GM23338 (cell line): ENCODE measurements at regions not wholly inside any gene's neighbourhood (a gene's known extent, or its start where the extent isn't known, plus 50 kb on each side); places are given as distances from the start of the nearest gene placed in this dataset.

ENCODE experiments used
- ATAC-seq: fragments of 200-7000 bp; cut with Tn5 transposase; 3 replicates; pipeline ENCODE4 v1.9.1; 2020
- DNase-seq: peaks from one replicate; pipeline ENCODE4 v3.0.0-alpha.2; 2015; ENCODE audit warnings: low spot score
- H2AFZ ChIP-seq: fragments of 200-600 bp; sonication (generic); 2 replicates; pipeline ENCODE4 v1.8.0; 2016; ENCODE audit warnings: antibody characterized with exemption, mild to moderate bottlenecking, moderate library complexity
- H3F3A ChIP-seq: fragments of 200-600 bp; sonication (generic); replicated peaks from 2 replicates; pipeline ENCODE4 v1.8.0; 2017; ENCODE audit warnings: antibody characterized with exemption, mixed run types, low read depth
- H3K27ac ChIP-seq: fragments of 200-600 bp; sonication (generic); 2 replicates; pipeline ENCODE4 v1.6.1; 2016; ENCODE audit warnings: low read depth
- H3K27me3 ChIP-seq: fragments of 200-600 bp; sonication (generic); 2 replicates; pipeline ENCODE4 v1.8.0; 2016; ENCODE audit warnings: mild to moderate bottlenecking, mixed run types, moderate library complexity; ENCODE audit not compliant: insufficient read depth
- H3K36me3 ChIP-seq: fragments of 200-600 bp; sonication (generic); 2 replicates; pipeline ENCODE4 v1.8.0; 2016; ENCODE audit warnings: mild to moderate bottlenecking; ENCODE audit not compliant: insufficient read depth
- H3K4me1 ChIP-seq: fragments of 200-600 bp; sonication (generic); 2 replicates; pipeline ENCODE4 v1.8.0; 2016; ENCODE audit warnings: mild to moderate bottlenecking, moderate library complexity; ENCODE audit not compliant: insufficient read depth
- H3K4me2 ChIP-seq: fragments of 200-600 bp; sonication (generic); 2 replicates; pipeline ENCODE4 v1.7.1; 2017; ENCODE audit warnings: mixed run types
- H3K4me3 ChIP-seq: fragments of 200-600 bp; sonication (generic); 2 replicates; pipeline ENCODE4 v1.6.1; 2016; ENCODE audit warnings: mixed run types
- H3K79me2 ChIP-seq: fragments of 200-600 bp; sonication (generic); replicated peaks from 2 replicates; pipeline ENCODE4 v1.8.0; 2017; ENCODE audit warnings: mild to moderate bottlenecking; ENCODE audit not compliant: insufficient read depth
- H3K9me2 ChIP-seq: fragments of 200-600 bp; sonication (generic); 2 replicates; pipeline ENCODE4 v1.8.0; 2017; ENCODE audit not compliant: insufficient read depth
- H4K20me1 ChIP-seq: fragments of 200-600 bp; sonication (generic); replicated peaks from 2 replicates; pipeline ENCODE4 v1.8.0; 2017; ENCODE audit warnings: mild to moderate bottlenecking; ENCODE audit not compliant: insufficient read depth
- H3K27ac Mint-ChIP-seq: 2 replicates; pipeline ENCODE4 v1.8.0; 2020; ENCODE audit warnings: inconsistent platforms, mild to moderate bottlenecking, moderate library complexity, mixed read lengths
- H3K27me3 Mint-ChIP-seq: 3 replicates; pipeline ENCODE4 v1.8.0; 2022; ENCODE audit warnings: low read depth, mild to moderate bottlenecking, moderate library complexity, mixed read lengths, inconsistent platforms; ENCODE audit not compliant: insufficient read depth, poor library complexity
- H3K36me3 Mint-ChIP-seq: 3 replicates; pipeline ENCODE4 v1.8.0; 2021; ENCODE audit warnings: low read depth, mild to moderate bottlenecking, inconsistent platforms, moderate library complexity, mixed read lengths
- H3K4me1 Mint-ChIP-seq: 3 replicates; pipeline ENCODE4 v1.8.0; 2020; ENCODE audit warnings: mild to moderate bottlenecking, inconsistent platforms, mixed read lengths
- H3K4me3 Mint-ChIP-seq: 3 replicates; pipeline ENCODE4 v1.8.0; 2021; ENCODE audit warnings: moderate library complexity, mild to moderate bottlenecking, inconsistent platforms, mixed read lengths
- H3K9me3 Mint-ChIP-seq: 3 replicates; pipeline ENCODE4 v1.8.0; 2020; ENCODE audit warnings: moderate library complexity, mild to moderate bottlenecking, inconsistent platforms, mixed read lengths
- CREB1 ChIP-seq: fragments of 250-450 bp; sonication (Bioruptor Pico); IDR thresholded peaks from 2 replicates; pipeline ENCODE4 v1.5.0; 2020; ENCODE audit warnings: low read depth, mild to moderate bottlenecking, moderate library complexity
- CTCF ChIP-seq, 2 experiments: fragments of 200-600 bp in 1 of 2; sonication (generic) in 1 of 2; conservative IDR thresholded peaks; 2 replicates each; pipeline versions ENCODE4 v1.5.1 to v1.6.1; 2016 to 2017; ENCODE audit warnings: antibody characterized with exemption in 2 of 2, low read depth in 2 of 2, mild to moderate bottlenecking in 2 of 2, moderate library complexity in 1 of 2
- NANOG ChIP-seq: IDR thresholded peaks from 2 replicates; pipeline ENCODE4 v1.6.1; 2016; ENCODE audit warnings: antibody characterized with exemption, borderline replicate concordance
- REST ChIP-seq: IDR thresholded peaks from one replicate; pipeline ENCODE4 v1.6.1; 2018; ENCODE audit warnings: antibody characterized with exemption; ENCODE audit not compliant: unreplicated experiment
- STAT1 ChIP-seq: IDR thresholded peaks from one replicate; pipeline ENCODE4 v1.6.1; 2016; ENCODE audit warnings: antibody characterized with exemption; ENCODE audit not compliant: unreplicated experiment
- ZNF114 ChIP-seq: fragments of 250-450 bp; sonication (Bioruptor Pico); IDR thresholded peaks from 2 replicates; pipeline ENCODE4 v1.5.0; 2020; ENCODE audit warnings: mild to moderate bottlenecking, moderate library complexity
- ZNF331 ChIP-seq: fragments of 250-450 bp; sonication (Bioruptor Pico); IDR thresholded peaks from 2 replicates; pipeline ENCODE4 v1.5.0; 2020; ENCODE audit warnings: low read depth, mild to moderate bottlenecking, moderate library complexity
- TF ChIP-seq, protein P1 (sequence below): IDR thresholded peaks from 2 replicates; pipeline ENCODE4 v1.6.1; 2016; ENCODE audit warnings: antibody characterized with exemption
- TF ChIP-seq, protein P2 (sequence below): fragments of 250-450 bp; sonication (Bioruptor Pico); IDR thresholded peaks from 2 replicates; pipeline ENCODE4 v1.5.0; 2020; ENCODE audit warnings: mild to moderate bottlenecking, moderate library complexity

DNA sequence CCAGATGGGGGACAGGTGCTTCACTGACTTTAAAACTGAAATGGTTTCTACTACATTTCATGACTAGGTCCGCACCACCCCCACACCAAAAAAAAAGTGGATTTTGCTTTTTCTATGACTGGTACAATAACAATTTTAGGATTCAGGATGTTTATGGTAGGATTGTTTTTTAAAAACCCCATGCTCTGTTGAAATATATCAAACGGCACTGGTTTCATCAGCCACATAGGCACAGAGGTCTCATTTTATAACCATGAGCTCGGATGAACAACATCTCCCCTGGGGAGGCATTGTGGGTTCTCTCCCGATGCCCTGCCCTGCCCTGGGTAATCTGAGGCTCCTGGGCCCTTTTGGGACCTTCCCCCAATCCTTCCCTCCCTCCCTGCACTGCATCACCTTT is 202.7 kb upstream of the KBTBD8 start:
- peaks cover 21% of the 10 kb centered on the region for H3K9me3 Mint-ChIP-seq
- H3F3A ChIP-seq: no peaks in the 10 kb centered on the region
- peaks cover 22% of the 10 kb centered on the region for H3K4me1 Mint-ChIP-seq
- H3K36me3 Mint-ChIP-seq: peaks cover 20% of the 10 kb centered on the region
- H3K27me3 Mint-ChIP-seq: peaks cover 11% of the 10 kb centered on the region
- H3K4me1 ChIP-seq: peaks cover 17% of the 10 kb centered on the region
- H2AFZ ChIP-seq: peak overlapping the region; percentile 64; the same call in 1 of the 2 replicates
- H3K4me3 Mint-ChIP-seq: no peak overlapping the region
- H3K27ac Mint-ChIP-seq: no peak overlapping the region; the same call in 1 of the 2 replicates
- DNase-seq (no peak), ATAC-seq (no peak)
- H4K20me1 ChIP-seq: no peaks in the 10 kb centered on the region
- H3K27me3 ChIP-seq: no peaks in the 10 kb centered on the region
- H3K4me2 ChIP-seq: no peak overlapping the region
- H3K4me3 ChIP-seq: no peak overlapping the region
- TF ChIP-seq ZNF331 (CRISPR knock-in tag): no peak
- TF ChIP-seq REST: no peak
- TF ChIP-seq, protein P1, sequence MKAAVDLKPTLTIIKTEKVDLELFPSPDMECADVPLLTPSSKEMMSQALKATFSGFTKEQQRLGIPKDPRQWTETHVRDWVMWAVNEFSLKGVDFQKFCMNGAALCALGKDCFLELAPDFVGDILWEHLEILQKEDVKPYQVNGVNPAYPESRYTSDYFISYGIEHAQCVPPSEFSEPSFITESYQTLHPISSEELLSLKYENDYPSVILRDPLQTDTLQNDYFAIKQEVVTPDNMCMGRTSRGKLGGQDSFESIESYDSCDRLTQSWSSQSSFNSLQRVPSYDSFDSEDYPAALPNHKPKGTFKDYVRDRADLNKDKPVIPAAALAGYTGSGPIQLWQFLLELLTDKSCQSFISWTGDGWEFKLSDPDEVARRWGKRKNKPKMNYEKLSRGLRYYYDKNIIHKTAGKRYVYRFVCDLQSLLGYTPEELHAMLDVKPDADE: no peak
- TF ChIP-seq NANOG: no peak
- no peak for TF ChIP-seq ZNF114 (CRISPR knock-in tag)
- TF ChIP-seq CREB1 (CRISPR knock-in tag): no peak
- no peak for TF ChIP-seq CTCF (conservative IDR thresholded peaks at IDR 0.05; ENCODE audit: low read depth in 2 of 2)
- TF ChIP-seq, protein P2, sequence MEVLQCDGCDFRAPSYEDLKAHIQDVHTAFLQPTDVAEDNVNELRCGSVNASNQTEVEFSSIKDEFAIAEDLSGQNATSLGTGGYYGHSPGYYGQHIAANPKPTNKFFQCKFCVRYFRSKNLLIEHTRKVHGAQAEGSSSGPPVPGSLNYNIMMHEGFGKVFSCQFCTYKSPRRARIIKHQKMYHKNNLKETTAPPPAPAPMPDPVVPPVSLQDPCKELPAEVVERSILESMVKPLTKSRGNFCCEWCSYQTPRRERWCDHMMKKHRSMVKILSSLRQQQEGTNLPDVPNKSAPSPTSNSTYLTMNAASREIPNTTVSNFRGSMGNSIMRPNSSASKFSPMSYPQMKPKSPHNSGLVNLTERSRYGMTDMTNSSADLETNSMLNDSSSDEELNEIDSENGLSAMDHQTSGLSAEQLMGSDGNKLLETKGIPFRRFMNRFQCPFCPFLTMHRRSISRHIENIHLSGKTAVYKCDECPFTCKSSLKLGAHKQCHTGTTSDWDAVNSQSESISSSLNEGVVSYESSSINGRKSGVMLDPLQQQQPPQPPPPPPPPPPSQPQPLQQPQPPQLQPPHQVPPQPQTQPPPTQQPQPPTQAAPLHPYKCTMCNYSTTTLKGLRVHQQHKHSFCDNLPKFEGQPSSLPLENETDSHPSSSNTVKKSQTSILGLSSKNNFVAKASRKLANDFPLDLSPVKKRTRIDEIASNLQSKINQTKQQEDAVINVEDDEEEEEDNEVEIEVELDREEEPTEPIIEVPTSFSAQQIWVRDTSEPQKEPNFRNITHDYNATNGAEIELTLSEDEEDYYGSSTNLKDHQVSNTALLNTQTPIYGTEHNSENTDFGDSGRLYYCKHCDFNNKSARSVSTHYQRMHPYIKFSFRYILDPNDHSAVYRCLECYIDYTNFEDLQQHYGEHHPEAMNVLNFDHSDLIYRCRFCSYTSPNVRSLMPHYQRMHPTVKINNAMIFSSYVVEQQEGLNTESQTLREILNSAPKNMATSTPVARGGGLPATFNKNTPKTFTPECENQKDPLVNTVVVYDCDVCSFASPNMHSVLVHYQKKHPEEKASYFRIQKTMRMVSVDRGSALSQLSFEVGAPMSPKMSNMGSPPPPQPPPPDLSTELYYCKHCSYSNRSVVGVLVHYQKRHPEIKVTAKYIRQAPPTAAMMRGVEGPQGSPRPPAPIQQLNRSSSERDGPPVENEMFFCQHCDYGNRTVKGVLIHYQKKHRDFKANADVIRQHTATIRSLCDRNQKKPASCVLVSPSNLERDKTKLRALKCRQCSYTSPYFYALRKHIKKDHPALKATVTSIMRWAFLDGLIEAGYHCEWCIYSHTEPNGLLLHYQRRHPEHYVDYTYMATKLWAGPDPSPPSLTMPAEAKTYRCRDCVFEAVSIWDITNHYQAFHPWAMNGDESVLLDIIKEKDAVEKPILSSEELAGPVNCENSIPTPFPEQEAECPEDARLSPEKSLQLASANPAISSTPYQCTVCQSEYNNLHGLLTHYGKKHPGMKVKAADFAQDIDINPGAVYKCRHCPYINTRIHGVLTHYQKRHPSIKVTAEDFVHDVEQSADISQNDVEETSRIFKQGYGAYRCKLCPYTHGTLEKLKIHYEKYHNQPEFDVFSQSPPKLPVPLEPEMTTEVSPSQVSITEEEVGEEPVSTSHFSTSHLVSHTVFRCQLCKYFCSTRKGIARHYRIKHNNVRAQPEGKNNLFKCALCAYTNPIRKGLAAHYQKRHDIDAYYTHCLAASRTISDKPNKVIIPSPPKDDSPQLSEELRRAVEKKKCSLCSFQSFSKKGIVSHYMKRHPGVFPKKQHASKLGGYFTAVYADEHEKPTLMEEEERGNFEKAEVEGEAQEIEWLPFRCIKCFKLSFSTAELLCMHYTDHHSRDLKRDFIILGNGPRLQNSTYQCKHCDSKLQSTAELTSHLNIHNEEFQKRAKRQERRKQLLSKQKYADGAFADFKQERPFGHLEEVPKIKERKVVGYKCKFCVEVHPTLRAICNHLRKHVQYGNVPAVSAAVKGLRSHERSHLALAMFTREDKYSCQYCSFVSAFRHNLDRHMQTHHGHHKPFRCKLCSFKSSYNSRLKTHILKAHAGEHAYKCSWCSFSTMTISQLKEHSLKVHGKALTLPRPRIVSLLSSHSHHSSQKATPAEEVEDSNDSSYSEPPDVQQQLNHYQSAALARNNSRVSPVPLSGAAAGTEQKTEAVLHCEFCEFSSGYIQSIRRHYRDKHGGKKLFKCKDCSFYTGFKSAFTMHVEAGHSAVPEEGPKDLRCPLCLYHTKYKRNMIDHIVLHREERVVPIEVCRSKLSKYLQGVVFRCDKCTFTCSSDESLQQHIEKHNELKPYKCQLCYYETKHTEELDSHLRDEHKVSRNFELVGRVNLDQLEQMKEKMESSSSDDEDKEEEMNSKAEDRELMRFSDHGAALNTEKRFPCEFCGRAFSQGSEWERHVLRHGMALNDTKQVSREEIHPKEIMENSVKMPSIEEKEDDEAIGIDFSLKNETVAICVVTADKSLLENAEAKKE (CRISPR knock-in tag): no peak
- no peak for TF ChIP-seq STAT1
- H3K9me2 ChIP-seq: peaks cover 11% of the 10 kb centered on the region; the same call in 1 of the 2 replicates
- H3K79me2 ChIP-seq: no peaks in the 10 kb centered on the region
- no peaks in the 10 kb centered on the region for H3K36me3 ChIP-seq
- H3K27ac ChIP-seq: no peak overlapping the region
